ENCODE measurements at regions not wholly inside any gene's neighbourhood (a gene's known extent, or its start where the extent isn't known, plus 50 kb on each side); places are given as distances from the start of the nearest gene placed in this dataset.

GRCh38 chr11:106413222-106413621 is 335.8 kb downstream of the AASDHPPT start:
- no peaks in the 10 kb centered on the region for H3K4me1 Mint-ChIP-seq (ENCODE audit: unreplicated experiment)

GRCh38 chr11:106415510-106415909 is 338.0 kb downstream of the AASDHPPT start:
- Mint-ChIP-seq H3K9me3 (ENCODE audit: unreplicated experiment) (no peaks in the 10 kb centered on the region), H3K27me3 (ENCODE audit: unreplicated experiment) (peaks cover 2% of the 10 kb centered on the region), H3K36me3 (ENCODE audit: low read depth, unreplicated experiment) (no peaks in the 10 kb centered on the region), H3K27ac (ENCODE audit: unreplicated experiment) (no peak overlapping the region), H3K4me3 (ENCODE audit: unreplicated experiment) (no peak overlapping the region), H3K4me1 (ENCODE audit: unreplicated experiment) (no peaks in the 10 kb centered on the region)
- DNase-seq (ENCODE audit: low spot score): no peak
- TF ChIP-seq CTCF (IDR thresholded peaks at IDR 0.05; ENCODE audit: unreplicated experiment): no peak

More at GRCh38 chr11:106413222-106413621, 335.8 kb downstream of the AASDHPPT start:
- H3K27me3 Mint-ChIP-seq (ENCODE audit: unreplicated experiment): peaks cover 2% of the 10 kb centered on the region
- H3K4me3 Mint-ChIP-seq (ENCODE audit: unreplicated experiment): no peak overlapping the region
- no peak for TF ChIP-seq CTCF (IDR thresholded peaks at IDR 0.05; ENCODE audit: unreplicated experiment)
- DNase-seq (ENCODE audit: low spot score): no peak
- H3K27ac Mint-ChIP-seq (ENCODE audit: unreplicated experiment): no peak overlapping the region
- no peaks in the 10 kb centered on the region for H3K36me3 Mint-ChIP-seq (ENCODE audit: low read depth, unreplicated experiment)
- no peaks in the 10 kb centered on the region for H3K9me3 Mint-ChIP-seq (ENCODE audit: unreplicated experiment)

GRCh38 chr11:106418791-106419190 is 341.3 kb downstream of the AASDHPPT start:
- DNase-seq (ENCODE audit: low spot score): no peak
- H3K4me3 Mint-ChIP-seq (ENCODE audit: unreplicated experiment): no peak overlapping the region
- no peak for TF ChIP-seq CTCF (IDR thresholded peaks at IDR 0.05; ENCODE audit: unreplicated experiment)
- H3K27ac Mint-ChIP-seq (ENCODE audit: unreplicated experiment): no peak overlapping the region
- H3K27me3 Mint-ChIP-seq (ENCODE audit: unreplicated experiment): peaks cover 2% of the 10 kb centered on the region
- H3K4me1 Mint-ChIP-seq (ENCODE audit: unreplicated experiment): no peaks in the 10 kb centered on the region
- H3K9me3 Mint-ChIP-seq (ENCODE audit: unreplicated experiment): no peaks in the 10 kb centered on the region
- H3K36me3 Mint-ChIP-seq (ENCODE audit: low read depth, unreplicated experiment): no peaks in the 10 kb centered on the region

GRCh38 chr11:106420048-106420665 is 342.7 kb downstream of the AASDHPPT start:
- Mint-ChIP-seq H3K36me3 (ENCODE audit: low read depth, unreplicated experiment) (no peaks in the 10 kb centered on the region), H3K27me3 (ENCODE audit: unreplicated experiment) (peaks cover 2% of the 10 kb centered on the region), H3K27ac (ENCODE audit: unreplicated experiment) (no peak overlapping the region), H3K4me3 (ENCODE audit: unreplicated experiment) (no peak overlapping the region), H3K4me1 (ENCODE audit: unreplicated experiment) (no peaks in the 10 kb centered on the region), H3K9me3 (ENCODE audit: unreplicated experiment) (no peaks in the 10 kb centered on the region)
- no peak for TF ChIP-seq CTCF (IDR thresholded peaks at IDR 0.05; ENCODE audit: unreplicated experiment)
- no peak for DNase-seq (ENCODE audit: low spot score)

- no peak for DNase-seq (ENCODE audit: low spot score)
- Mint-ChIP-seq H3K36me3 (ENCODE audit: low read depth, unreplicated experiment) (no peaks in the 10 kb centered on the region), H3K9me3 (ENCODE audit: unreplicated experiment) (no peaks in the 10 kb centered on the region), H3K4me3 (ENCODE audit: unreplicated experiment) (no peak overlapping the region), H3K27me3 (ENCODE audit: unreplicated experiment) (peaks cover 2% of the 10 kb centered on the region), H3K27ac (ENCODE audit: unreplicated experiment) (no peak overlapping the region), H3K4me1 (ENCODE audit: unreplicated experiment) (no peaks in the 10 kb centered on the region)
- no peak for TF ChIP-seq CTCF (IDR thresholded peaks at IDR 0.05; ENCODE audit: unreplicated experiment)
Observed at GRCh38 chr11:106420686-106421085, 343.2 kb downstream of the AASDHPPT start.

Data from endothelial cell (in vitro differentiated cells).